ENCODE measurements at regions not wholly inside any gene's neighbourhood (a gene's known extent, or its start where the extent isn't known, plus 50 kb on each side); places are given as distances from the start of the nearest gene placed in this dataset.

DNA sequence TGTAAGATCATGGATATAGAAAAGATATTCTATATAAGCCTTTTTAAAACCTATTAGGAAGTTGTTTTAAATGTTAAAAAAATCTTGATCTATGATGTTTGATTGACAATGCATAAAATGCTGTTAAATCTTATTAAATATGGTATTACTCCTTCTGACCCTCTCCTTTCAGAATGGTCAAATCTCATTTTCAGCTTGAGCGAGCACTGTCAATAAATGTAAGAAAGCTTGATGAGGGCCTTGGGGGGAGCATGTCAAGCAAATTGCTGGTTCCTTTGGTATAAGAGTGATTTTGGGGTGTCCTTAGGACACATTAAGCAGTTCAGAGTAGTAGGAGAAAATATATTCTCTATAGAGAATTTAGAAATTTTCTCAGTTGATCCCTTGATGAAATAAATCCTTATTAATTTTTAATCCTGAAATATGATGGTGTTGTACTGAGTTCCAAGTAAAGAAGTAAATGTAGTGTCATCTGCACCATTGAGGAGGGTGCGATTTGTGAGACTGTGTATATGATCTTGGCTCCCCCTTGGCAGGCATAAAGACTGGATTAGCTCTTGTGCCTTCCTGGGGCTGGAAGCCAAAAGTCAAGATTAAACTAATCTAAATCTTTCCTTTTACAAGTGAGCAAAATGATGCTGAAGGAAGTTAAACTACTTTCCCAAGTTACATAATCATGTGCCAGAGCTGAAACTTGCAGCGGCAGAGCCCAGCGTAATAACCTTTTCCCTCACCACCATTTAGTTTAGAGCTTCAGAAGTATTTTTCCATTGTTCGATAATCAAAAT lies 82.6 kb upstream of the ANK2 start:
- no peak overlapping the region for H3K4me3 ChIP-seq (ENCODE audit: low read depth, low read length)
- H3K27ac ChIP-seq (ENCODE audit: low read depth, low read length): no peak overlapping the region
- H3K36me3 ChIP-seq (ENCODE audit: control insufficient read depth, insufficient read depth, low read length): no peaks in the 10 kb centered on the region
- no peaks in the 10 kb centered on the region for H3K9me3 ChIP-seq (ENCODE audit: control insufficient read depth, insufficient read depth, low read length)
- no peaks in the 10 kb centered on the region for H3K4me1 ChIP-seq (ENCODE audit: control insufficient read depth, insufficient read depth, low read length)
- no CpG with 5 or more reads among the region's 5 CpGs for WGBS (ENCODE audit: insufficient coverage)
- peak in 1 of 6 donors; percentile 23 for DNase-seq (ENCODE audit: low read depth in 4 of 6, low spot score in 6 of 6)
- H3K27me3 ChIP-seq (ENCODE audit: control insufficient read depth, insufficient read depth, low read length): no peaks in the 10 kb centered on the region

- Histone ChIP-seq H3K36me3 (ENCODE audit: control insufficient read depth, insufficient read depth, low read length) (no peaks in the 10 kb centered on the region), H3K27me3 (ENCODE audit: control insufficient read depth, insufficient read depth, low read length) (no peaks in the 10 kb centered on the region), H3K9me3 (ENCODE audit: control insufficient read depth, insufficient read depth, low read length) (no peaks in the 10 kb centered on the region), H3K27ac (ENCODE audit: low read depth, low read length) (no peak overlapping the region), H3K4me3 (ENCODE audit: low read depth, low read length) (no peak overlapping the region), H3K4me1 (ENCODE audit: control insufficient read depth, insufficient read depth, low read length) (no peaks in the 10 kb centered on the region)
- peak in 2 of 6 donors; percentile 51 to 76 for DNase-seq (ENCODE audit: low read depth in 4 of 6, low spot score in 6 of 6)
Measured at GRCh38 chr4:112968451-112969159, 80.8 kb upstream of the ANK2 start.

- Histone ChIP-seq H3K4me1 (ENCODE audit: control insufficient read depth, insufficient read depth, low read length) (no peaks in the 10 kb centered on the region), H3K9me3 (ENCODE audit: control insufficient read depth, insufficient read depth, low read length) (no peaks in the 10 kb centered on the region), H3K27ac (ENCODE audit: low read depth, low read length) (no peak overlapping the region), H3K4me3 (ENCODE audit: low read depth, low read length) (no peak overlapping the region), H3K36me3 (ENCODE audit: control insufficient read depth, insufficient read depth, low read length) (no peaks in the 10 kb centered on the region), H3K27me3 (ENCODE audit: control insufficient read depth, insufficient read depth, low read length) (no peaks in the 10 kb centered on the region)
- no CpG with 5 or more reads among the region's 2 CpGs for WGBS (ENCODE audit: insufficient coverage)
- no peak for DNase-seq (ENCODE audit: low read depth in 4 of 6, low spot score in 6 of 6)
Measured at GRCh38 chr4:112970903-112971302, 78.5 kb upstream of the ANK2 start.

GRCh38 chr4:112973750-112974251 lies 75.7 kb upstream of the ANK2 start:
- peak in 2 of 6 donors; percentile 19 to 81 for DNase-seq (ENCODE audit: low read depth in 4 of 6, low spot score in 6 of 6)
- Histone ChIP-seq H3K4me1 (ENCODE audit: control insufficient read depth, insufficient read depth, low read length) (no peaks in the 10 kb centered on the region), H3K4me3 (ENCODE audit: low read depth, low read length) (no peak overlapping the region), H3K27ac (ENCODE audit: low read depth, low read length) (no peak overlapping the region), H3K27me3 (ENCODE audit: control insufficient read depth, insufficient read depth, low read length) (no peaks in the 10 kb centered on the region), H3K36me3 (ENCODE audit: control insufficient read depth, insufficient read depth, low read length) (no peaks in the 10 kb centered on the region), H3K9me3 (ENCODE audit: control insufficient read depth, insufficient read depth, low read length) (no peaks in the 10 kb centered on the region)
- no CpG with 5 or more reads among the region's 2 CpGs for WGBS (ENCODE audit: insufficient coverage)

GRCh38 chr4:112975567-112976355 lies 73.7 kb upstream of the ANK2 start:
- no peak overlapping the region for H3K4me3 ChIP-seq (ENCODE audit: low read depth, low read length)
- H3K27ac ChIP-seq (ENCODE audit: low read depth, low read length): no peak overlapping the region
- H3K4me1 ChIP-seq (ENCODE audit: control insufficient read depth, insufficient read depth, low read length): no peaks in the 10 kb centered on the region
- no peak for DNase-seq (ENCODE audit: low read depth in 4 of 6, low spot score in 6 of 6)
- H3K27me3 ChIP-seq (ENCODE audit: control insufficient read depth, insufficient read depth, low read length): no peaks in the 10 kb centered on the region
- no CpG with 5 or more reads among the region's 6 CpGs for WGBS (ENCODE audit: insufficient coverage)
- no peaks in the 10 kb centered on the region for H3K9me3 ChIP-seq (ENCODE audit: control insufficient read depth, insufficient read depth, low read length)
- H3K36me3 ChIP-seq (ENCODE audit: control insufficient read depth, insufficient read depth, low read length): peaks cover 10% of the 10 kb centered on the region

GRCh38 chr4:112978691-112979472 lies 70.6 kb upstream of the ANK2 start:
- Histone ChIP-seq H3K9me3 (ENCODE audit: control insufficient read depth, insufficient read depth, low read length) (no peaks in the 10 kb centered on the region), H3K27ac (ENCODE audit: low read depth, low read length) (no peak overlapping the region), H3K27me3 (ENCODE audit: control insufficient read depth, insufficient read depth, low read length) (no peaks in the 10 kb centered on the region), H3K4me1 (ENCODE audit: control insufficient read depth, insufficient read depth, low read length) (no peaks in the 10 kb centered on the region), H3K4me3 (ENCODE audit: low read depth, low read length) (no peak overlapping the region), H3K36me3 (ENCODE audit: control insufficient read depth, insufficient read depth, low read length) (peaks cover 10% of the 10 kb centered on the region)
- 91% methylated on average over 14 of the region's 14 CpGs for WGBS (ENCODE audit: insufficient coverage)
- no peak for DNase-seq (ENCODE audit: low read depth in 4 of 6, low spot score in 6 of 6)

GRCh38 chr4:112979881-112980421 lies 69.5 kb upstream of the ANK2 start:
- no peak overlapping the region for H3K27ac ChIP-seq (ENCODE audit: low read depth, low read length)
- 92% methylated on average over 15 of the region's 16 CpGs for WGBS (ENCODE audit: insufficient coverage)

DNA sequence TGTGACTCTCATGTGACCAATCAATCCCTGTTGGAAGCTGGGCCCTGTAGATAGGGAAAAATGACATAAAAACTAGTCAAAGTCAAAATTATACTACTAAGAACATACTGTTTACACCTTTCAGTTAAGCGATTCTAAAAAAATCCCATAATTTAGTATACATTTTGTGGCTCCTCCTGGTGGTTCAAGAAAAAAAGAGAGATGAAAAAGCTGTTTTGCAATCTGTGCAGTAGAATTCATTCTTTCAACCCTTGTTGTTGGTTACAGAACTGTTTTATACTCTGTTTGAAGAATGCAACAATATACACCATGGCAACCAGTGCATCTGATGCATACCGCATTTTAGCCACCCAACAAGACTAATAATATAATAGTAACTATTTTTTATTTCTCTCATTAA lies 66.8 kb upstream of the ANK2 start:
- no peaks in the 10 kb centered on the region for H3K27me3 ChIP-seq (ENCODE audit: control insufficient read depth, insufficient read depth, low read length)
- DNase-seq (ENCODE audit: low read depth in 4 of 6, low spot score in 6 of 6): peak in 1 of 6 donors; percentile 75
- H3K4me1 ChIP-seq (ENCODE audit: control insufficient read depth, insufficient read depth, low read length): no peaks in the 10 kb centered on the region
- H3K27ac ChIP-seq (ENCODE audit: low read depth, low read length): no peak overlapping the region
- H3K4me3 ChIP-seq (ENCODE audit: low read depth, low read length): no peak overlapping the region
- no CpG with 5 or more reads among the region's 2 CpGs for WGBS (ENCODE audit: insufficient coverage)
- no peaks in the 10 kb centered on the region for H3K9me3 ChIP-seq (ENCODE audit: control insufficient read depth, insufficient read depth, low read length)
- peaks cover 10% of the 10 kb centered on the region for H3K36me3 ChIP-seq (ENCODE audit: control insufficient read depth, insufficient read depth, low read length)

More at GRCh38 chr4:112979881-112980421, 69.5 kb upstream of the ANK2 start:
- Histone ChIP-seq H3K4me3 (ENCODE audit: low read depth, low read length) (no peak overlapping the region), H3K9me3 (ENCODE audit: control insufficient read depth, insufficient read depth, low read length) (no peaks in the 10 kb centered on the region), H3K27me3 (ENCODE audit: control insufficient read depth, insufficient read depth, low read length) (no peaks in the 10 kb centered on the region), H3K4me1 (ENCODE audit: control insufficient read depth, insufficient read depth, low read length) (no peaks in the 10 kb centered on the region), H3K36me3 (ENCODE audit: control insufficient read depth, insufficient read depth, low read length) (peaks cover 10% of the 10 kb centered on the region)
- no peak for DNase-seq (ENCODE audit: low read depth in 4 of 6, low spot score in 6 of 6)
